ENCODE measurements at regions not wholly inside any gene's neighbourhood (a gene's known extent, or its start where the extent isn't known, plus 50 kb on each side); places are given as distances from the start of the nearest gene placed in this dataset.

DNA sequence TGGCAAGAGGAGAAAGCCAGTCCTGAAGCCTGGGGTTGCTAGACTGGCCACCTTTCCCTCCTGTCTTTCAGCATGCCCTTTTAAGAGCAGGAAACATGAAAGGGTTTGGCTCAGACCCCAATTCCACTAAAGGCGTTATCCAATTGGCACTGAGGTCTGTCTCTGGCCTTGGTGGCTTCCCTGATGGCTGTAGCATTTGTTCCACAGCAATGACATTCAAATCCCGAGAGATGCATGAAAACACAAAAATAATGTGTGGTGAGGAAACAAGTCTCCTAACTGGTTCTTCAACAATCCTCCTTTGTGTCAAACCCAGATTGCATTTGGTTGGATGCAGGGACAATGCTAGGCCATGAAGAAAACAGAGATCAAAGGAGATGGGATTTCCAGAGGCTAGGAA is 56.5 kb upstream of the ADTRP start:
- Histone ChIP-seq H3K4me3 (no peak overlapping the region), H3K4me1 (no peaks in the 10 kb centered on the region), H3K9me3 (peaks cover 0 to 5% (median 0%) of the 10 kb centered on the region in 3 donors), H3K27ac (no peak overlapping the region), H3K36me3 (no peaks in the 10 kb centered on the region), H3K27me3 (no peaks in the 10 kb centered on the region)
- intact Hi-C loops (cut with DNase I; ENCODE audit: low total_unique reads) = no loop called here
- no peak for DNase-seq
- TF ChIP-seq, protein P1, sequence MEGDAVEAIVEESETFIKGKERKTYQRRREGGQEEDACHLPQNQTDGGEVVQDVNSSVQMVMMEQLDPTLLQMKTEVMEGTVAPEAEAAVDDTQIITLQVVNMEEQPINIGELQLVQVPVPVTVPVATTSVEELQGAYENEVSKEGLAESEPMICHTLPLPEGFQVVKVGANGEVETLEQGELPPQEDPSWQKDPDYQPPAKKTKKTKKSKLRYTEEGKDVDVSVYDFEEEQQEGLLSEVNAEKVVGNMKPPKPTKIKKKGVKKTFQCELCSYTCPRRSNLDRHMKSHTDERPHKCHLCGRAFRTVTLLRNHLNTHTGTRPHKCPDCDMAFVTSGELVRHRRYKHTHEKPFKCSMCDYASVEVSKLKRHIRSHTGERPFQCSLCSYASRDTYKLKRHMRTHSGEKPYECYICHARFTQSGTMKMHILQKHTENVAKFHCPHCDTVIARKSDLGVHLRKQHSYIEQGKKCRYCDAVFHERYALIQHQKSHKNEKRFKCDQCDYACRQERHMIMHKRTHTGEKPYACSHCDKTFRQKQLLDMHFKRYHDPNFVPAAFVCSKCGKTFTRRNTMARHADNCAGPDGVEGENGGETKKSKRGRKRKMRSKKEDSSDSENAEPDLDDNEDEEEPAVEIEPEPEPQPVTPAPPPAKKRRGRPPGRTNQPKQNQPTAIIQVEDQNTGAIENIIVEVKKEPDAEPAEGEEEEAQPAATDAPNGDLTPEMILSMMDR (IDR thresholded peaks at IDR 0.05) = no peak

DNA sequence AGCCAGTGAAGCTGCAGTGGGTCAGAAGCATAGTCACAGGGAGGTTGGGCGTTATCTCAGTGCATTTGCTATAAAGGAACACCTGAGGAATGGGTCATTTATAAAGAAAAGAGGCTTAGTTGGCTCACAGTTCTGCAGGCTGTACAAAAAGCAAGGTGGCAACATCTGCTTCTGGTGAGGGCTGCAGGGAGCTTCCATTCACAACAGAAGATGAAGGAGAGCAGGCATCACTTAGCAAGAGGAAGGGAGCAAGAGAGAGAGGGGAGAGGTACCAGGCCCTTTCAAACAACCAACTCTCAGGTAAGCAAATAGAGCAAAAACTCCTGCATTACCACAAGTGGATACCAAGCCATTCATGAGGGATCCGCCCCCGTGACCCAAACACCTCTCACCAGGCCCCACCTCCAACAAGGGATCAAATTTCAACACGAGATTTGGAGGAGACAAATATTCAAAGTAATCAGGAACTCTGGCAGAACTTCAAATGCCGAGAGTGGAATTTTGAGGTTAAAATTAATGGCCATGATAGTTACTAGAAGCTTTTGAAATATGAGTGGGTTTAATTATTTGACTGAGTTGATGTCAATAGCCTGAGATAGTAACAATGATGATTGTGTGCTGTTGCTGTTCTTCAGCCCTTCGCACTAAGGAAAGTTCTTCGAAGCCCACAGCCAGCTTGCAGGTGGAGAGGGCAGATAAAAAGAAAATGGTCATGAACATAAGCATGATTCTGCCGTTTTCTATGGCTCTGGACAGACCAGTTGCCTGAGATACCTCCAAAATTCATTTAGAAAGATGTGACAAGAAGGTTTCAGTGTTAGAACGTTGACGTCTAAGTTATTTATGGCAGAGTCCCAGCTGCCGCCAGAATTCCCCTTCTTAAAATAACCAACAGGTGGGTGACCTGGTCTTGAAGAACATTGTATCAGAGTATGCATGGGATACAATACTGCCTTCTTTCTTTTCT is 55.3 kb upstream of the ADTRP start:
- Histone ChIP-seq H3K36me3 (no peaks in the 10 kb centered on the region), H3K4me1 (no peaks in the 10 kb centered on the region), H3K9me3 (peaks cover 0 to 5% (median 0%) of the 10 kb centered on the region in 3 donors), H3K4me3 (no peak overlapping the region), H3K27me3 (no peaks in the 10 kb centered on the region), H3K27ac (no peak overlapping the region)
- no peak for DNase-seq
- TF ChIP-seq, protein P1 (IDR thresholded peaks at IDR 0.05) = no peak
- intact Hi-C loops (cut with DNase I; ENCODE audit: low total_unique reads) = no loop called here

DNA sequence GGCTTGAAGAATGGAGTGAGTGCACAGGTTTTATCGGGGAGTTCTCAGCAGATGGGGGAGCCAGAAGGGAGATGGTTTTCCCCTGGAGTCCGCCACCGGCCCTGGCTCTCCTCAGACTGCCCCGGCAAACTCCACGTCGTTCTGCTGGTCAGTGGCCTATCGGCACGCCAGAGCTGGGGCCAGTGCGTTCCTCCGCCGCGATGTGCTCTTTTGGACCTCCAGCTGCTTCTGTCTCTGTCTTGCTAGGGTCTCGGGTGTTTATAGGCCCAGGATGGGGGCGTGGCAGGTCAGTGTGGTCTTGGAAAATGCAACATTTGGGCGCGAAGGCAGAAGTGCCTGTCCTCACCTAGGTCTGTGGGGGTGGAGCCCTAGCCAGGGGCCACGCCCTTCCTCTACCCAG is 53.0 kb upstream of the ADTRP start:
- intact Hi-C loops (cut with DNase I; ENCODE audit: low total_unique reads) = no loop called here
- H3K36me3 ChIP-seq = no peaks in the 10 kb centered on the region
- TF ChIP-seq, protein P1 (IDR thresholded peaks at IDR 0.05) = no peak
- H3K4me1 ChIP-seq = no peaks in the 10 kb centered on the region
- no peaks in the 10 kb centered on the region for H3K9me3 ChIP-seq
- no peak for DNase-seq
- no peak overlapping the region for H3K4me3 ChIP-seq
- H3K27me3 ChIP-seq = no peaks in the 10 kb centered on the region
- no peak overlapping the region for H3K27ac ChIP-seq

DNA sequence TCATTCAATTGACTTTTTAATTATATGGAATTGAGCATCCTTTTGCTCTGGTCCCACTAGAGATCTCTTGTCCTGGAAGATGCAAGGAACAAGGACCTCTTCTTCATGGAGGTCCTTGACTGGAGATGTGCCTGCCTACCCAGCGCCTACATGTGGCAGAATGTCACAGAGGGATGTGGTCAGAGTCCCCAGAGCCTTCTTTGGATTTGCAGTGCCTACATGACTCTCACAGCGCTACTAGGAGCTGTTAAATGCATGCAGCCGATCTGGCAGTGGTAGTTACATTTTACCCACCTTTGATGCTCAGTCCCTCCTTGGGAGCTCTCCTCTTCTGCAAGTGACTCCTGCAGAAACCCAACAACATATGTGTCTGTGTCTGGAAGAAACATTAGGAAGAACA is 51.9 kb upstream of the ADTRP start:
- Histone ChIP-seq H3K9me3 (no peaks in the 10 kb centered on the region), H3K27me3 (no peaks in the 10 kb centered on the region), H3K4me1 (no peaks in the 10 kb centered on the region), H3K4me3 (no peak overlapping the region), H3K36me3 (no peaks in the 10 kb centered on the region), H3K27ac (no peak overlapping the region)
- no peak for DNase-seq
- intact Hi-C loops (cut with DNase I; ENCODE audit: low total_unique reads) = no loop called here
- TF ChIP-seq, protein P1 (IDR thresholded peaks at IDR 0.05) = no peak

DNA sequence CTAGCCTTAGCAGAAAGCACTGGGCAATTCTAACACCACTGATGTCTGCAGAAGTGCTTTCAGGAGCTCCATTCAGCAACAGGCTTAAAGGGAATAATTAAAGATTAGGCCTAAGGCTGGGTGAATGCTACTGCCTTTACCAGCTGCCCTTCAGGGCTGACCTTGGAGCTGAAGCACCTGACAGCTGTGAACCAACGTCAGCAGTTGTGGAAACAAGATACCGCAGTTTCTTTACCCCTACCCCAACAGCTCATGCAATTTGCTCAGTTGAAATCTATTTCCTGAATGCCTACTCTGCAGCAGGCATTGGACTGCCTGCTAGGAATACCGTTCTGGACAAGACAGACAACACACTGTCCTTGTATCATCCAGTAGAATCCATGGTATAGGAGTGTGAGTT is 51.5 kb upstream of the ADTRP start:
- no peak for DNase-seq
- Histone ChIP-seq H3K27me3 (no peaks in the 10 kb centered on the region), H3K27ac (no peak overlapping the region), H3K9me3 (no peaks in the 10 kb centered on the region), H3K36me3 (no peaks in the 10 kb centered on the region), H3K4me1 (no peaks in the 10 kb centered on the region), H3K4me3 (no peak overlapping the region)
- TF ChIP-seq, protein P1 (IDR thresholded peaks at IDR 0.05) = no peak
- intact Hi-C loops (cut with DNase I; ENCODE audit: low total_unique reads) = no loop called here
